ENCODE measurements at regions not wholly inside any gene's neighbourhood (a gene's known extent, or its start where the extent isn't known, plus 50 kb on each side); places are given as distances from the start of the nearest gene placed in this dataset.

DNA sequence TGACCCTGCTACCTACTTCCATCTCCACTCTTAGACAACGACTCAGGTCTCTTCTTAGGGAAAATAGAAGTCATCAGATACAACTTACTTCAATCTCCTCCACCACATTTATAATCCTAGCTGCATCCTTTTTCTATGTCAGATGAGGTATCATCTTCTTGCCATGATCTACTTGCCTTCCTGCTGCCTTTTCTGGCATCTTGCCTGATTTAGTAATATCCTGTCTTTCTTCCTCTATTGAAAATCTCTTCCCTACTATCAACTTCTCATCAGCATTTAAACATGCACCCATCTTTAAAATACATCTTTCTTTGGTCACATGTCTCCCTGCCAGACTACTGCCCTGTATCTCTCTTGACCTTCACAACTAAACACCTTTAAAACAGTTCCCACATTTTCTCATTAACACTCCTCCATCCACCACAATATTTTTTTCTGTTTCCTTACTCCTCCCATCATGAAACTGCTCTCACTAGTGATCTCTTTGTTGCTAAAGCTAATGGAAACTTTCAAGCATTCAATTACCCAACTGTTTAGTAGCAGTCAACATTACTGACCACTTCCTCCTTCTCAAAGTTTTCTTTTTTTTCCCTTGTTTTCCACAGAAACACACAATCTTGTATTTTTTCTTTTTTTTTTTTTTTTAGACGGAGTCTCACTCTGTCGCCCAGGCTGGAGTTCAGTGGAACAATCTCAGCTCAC is 100.8 kb upstream of the CXorf66 start:
- no peak for DNase-seq
- Histone ChIP-seq H3K4me1 (replicated peaks in 1 of 2) (no peaks in the 10 kb centered on the region), H3K9me3 (replicated peaks in 1 of 3) (no peaks in the 10 kb centered on the region), H3K36me3 (replicated peaks in 1 of 2) (no peaks in the 10 kb centered on the region), H3K27ac (no peak overlapping the region), H3K27me3 (no peaks in the 10 kb centered on the region), H3K4me3 (no peak overlapping the region)
- TF ChIP-seq, protein P1, sequence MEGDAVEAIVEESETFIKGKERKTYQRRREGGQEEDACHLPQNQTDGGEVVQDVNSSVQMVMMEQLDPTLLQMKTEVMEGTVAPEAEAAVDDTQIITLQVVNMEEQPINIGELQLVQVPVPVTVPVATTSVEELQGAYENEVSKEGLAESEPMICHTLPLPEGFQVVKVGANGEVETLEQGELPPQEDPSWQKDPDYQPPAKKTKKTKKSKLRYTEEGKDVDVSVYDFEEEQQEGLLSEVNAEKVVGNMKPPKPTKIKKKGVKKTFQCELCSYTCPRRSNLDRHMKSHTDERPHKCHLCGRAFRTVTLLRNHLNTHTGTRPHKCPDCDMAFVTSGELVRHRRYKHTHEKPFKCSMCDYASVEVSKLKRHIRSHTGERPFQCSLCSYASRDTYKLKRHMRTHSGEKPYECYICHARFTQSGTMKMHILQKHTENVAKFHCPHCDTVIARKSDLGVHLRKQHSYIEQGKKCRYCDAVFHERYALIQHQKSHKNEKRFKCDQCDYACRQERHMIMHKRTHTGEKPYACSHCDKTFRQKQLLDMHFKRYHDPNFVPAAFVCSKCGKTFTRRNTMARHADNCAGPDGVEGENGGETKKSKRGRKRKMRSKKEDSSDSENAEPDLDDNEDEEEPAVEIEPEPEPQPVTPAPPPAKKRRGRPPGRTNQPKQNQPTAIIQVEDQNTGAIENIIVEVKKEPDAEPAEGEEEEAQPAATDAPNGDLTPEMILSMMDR (IDR thresholded peaks at IDR 0.05) = no peak
- TF ChIP-seq POLR2A (IDR thresholded peaks at IDR 0.05) = no peak
- intact Hi-C loops (cut with DNase I) = no loop called here
- WGBS, 4 donors = 60 to 82% (median 77%) methylated on average over 3 of the region's 3 CpGs

DNA sequence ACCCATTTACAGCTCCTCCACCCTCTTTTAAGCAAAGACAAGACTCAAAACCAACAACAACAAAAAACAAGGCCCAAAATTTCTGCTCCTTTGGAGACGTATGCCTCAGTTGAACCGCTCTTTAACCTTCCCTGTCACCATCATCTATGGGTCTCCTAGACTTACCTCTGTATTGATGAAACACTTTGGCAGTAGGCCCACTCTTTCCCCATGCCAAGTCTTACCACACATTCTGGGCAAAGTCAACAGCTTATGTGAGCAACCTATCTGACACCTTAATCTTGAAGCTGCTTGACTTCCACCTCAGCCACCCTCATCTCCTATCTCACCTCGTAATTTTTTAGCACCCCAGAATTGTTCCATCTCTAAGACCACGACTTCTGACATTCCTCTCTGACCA is 99.7 kb upstream of the CXorf66 start:
- peak in 1 of 7 donors; percentile 4 for DNase-seq
- no peak for TF ChIP-seq POLR2A (IDR thresholded peaks at IDR 0.05)
- TF ChIP-seq, protein P1 (IDR thresholded peaks at IDR 0.05) = no peak
- intact Hi-C loops (cut with DNase I) = no loop called here
- no peaks in the 10 kb centered on the region for H3K4me1 ChIP-seq (replicated peaks in 1 of 2)
- no peaks in the 10 kb centered on the region for H3K9me3 ChIP-seq (replicated peaks in 1 of 3)
- no peaks in the 10 kb centered on the region for H3K27me3 ChIP-seq
- H3K4me3 ChIP-seq = no peak overlapping the region
- 32 to 58% (median 48%) methylated on average over 4 of the region's 4 CpGs for WGBS, 4 donors
- H3K36me3 ChIP-seq (replicated peaks in 1 of 2) = no peaks in the 10 kb centered on the region
- no peak overlapping the region for H3K27ac ChIP-seq

DNA sequence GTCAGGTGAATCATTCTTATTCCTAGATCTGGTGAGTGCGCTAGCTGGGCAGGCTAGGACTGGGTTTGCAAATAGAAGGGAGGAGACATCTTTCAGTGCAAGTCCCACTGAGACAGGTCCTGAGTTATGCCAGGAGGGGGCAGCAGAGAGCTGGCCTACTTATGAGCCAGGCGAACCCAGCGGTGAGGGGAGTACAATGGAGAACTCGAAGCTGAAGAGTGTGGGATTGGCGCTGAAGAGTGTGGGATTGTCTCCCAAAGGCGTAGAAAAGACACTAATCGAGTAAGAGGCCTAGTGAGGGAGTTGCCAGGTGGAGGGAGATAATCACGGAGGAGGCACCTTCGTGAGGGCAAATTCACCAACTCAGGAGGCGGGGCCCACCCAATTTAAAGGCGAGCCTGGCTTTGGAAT is 91.7 kb upstream of the CXorf66 start:
- 0 to 32% (median 25%) methylated on average over 4 to 11 of the region's 11 CpGs for WGBS, 4 donors
- no peaks in the 10 kb centered on the region for H3K36me3 ChIP-seq (replicated peaks in 1 of 2)
- TF ChIP-seq, protein P1 (IDR thresholded peaks at IDR 0.05) = peak; percentile 73 to 90 (median 80)
- no peak for TF ChIP-seq POLR2A (IDR thresholded peaks at IDR 0.05)
- H3K9me3 ChIP-seq (replicated peaks in 1 of 3) = no peaks in the 10 kb centered on the region
- intact Hi-C loops (cut with DNase I) = loop anchor here (5.0 to 10.0 kb wide), 2 partner anchors 85 to 608 kb away; no protein-coding TSS in a partner anchor
- no peaks in the 10 kb centered on the region for H3K4me1 ChIP-seq (replicated peaks in 1 of 2)
- DNase-seq = peak; percentile 76 to 90 (median 83)
- H3K4me3 ChIP-seq = no peak overlapping the region
- H3K27me3 ChIP-seq = no peaks in the 10 kb centered on the region
- no peak overlapping the region for H3K27ac ChIP-seq

DNA sequence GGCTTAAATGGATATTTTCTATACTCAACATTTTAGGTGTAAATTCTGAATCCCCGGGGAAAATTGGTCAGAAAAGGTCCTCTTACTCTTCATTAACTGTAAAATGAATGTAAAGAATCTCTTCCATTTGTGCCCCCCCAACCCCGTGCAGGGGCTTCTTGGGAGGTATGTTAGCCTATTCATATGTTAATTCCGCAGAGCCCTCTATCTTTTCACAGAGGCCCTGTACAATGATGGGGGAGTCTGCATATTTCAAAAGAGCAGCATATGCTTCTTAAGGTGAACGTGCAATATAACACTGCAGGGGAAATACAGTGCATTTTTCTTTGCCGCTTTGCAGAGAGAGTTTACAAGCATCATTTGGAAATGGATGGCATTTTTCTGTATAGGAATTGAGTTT is 88.5 kb upstream of the CXorf66 start:
- H3K4me3 ChIP-seq = no peak overlapping the region
- WGBS, 4 donors = 42 to 58% (median 51%) methylated on average over 5 of the region's 5 CpGs
- H3K9me3 ChIP-seq (replicated peaks in 1 of 3) = no peaks in the 10 kb centered on the region
- H3K27me3 ChIP-seq = no peaks in the 10 kb centered on the region
- H3K36me3 ChIP-seq (replicated peaks in 1 of 2) = no peaks in the 10 kb centered on the region
- intact Hi-C loops (cut with DNase I) = loop anchor here in 1 of 2 donors (10.0 kb wide), 1 partner anchor 611 kb away; no protein-coding TSS in a partner anchor
- H3K4me1 ChIP-seq (replicated peaks in 1 of 2) = no peaks in the 10 kb centered on the region
- TF ChIP-seq POLR2A (IDR thresholded peaks at IDR 0.05) = no peak
- TF ChIP-seq, protein P1 (IDR thresholded peaks at IDR 0.05) = no peak
- no peak for DNase-seq
- no peak overlapping the region for H3K27ac ChIP-seq

All from adrenal gland (tissue), 9 donors.